Smooth muscle cell (in vitro differentiated cells): ENCODE measurements at regions not wholly inside any gene's neighbourhood (a gene's known extent, or its start where the extent isn't known, plus 50 kb on each side); places are given as distances from the start of the nearest gene placed in this dataset.

Source experiments
- DNase-seq: peaks from one replicate; lab custom pipeline; 2025; ENCODE audit not compliant: unreplicated experiment; lab: John Stamatoyannopoulos, UW
- H2AFZ ChIP-seq: fragments of 200-600 bp; sonication (generic); 2 replicates; pipeline ENCODE4 v1.6.0; 2016; ENCODE audit warnings: antibody characterized with exemption, low read depth, mild to moderate bottlenecking
- H3F3A ChIP-seq: fragments of 200-600 bp; sonication (generic); 2 replicates; pipeline ENCODE4 v1.6.0; 2017; ENCODE audit warnings: antibody characterized with exemption, low read depth
- H3K27ac ChIP-seq: fragments of 200-600 bp; sonication (generic); 2 replicates; pipeline ENCODE4 v1.5.1; 2016; ENCODE audit warnings: low read depth, mild to moderate bottlenecking
- H3K27me3 ChIP-seq: fragments of 200-600 bp; sonication (generic); 2 replicates; pipeline ENCODE4 v1.6.1; 2016; ENCODE audit warnings: low read depth, mild to moderate bottlenecking
- H3K36me3 ChIP-seq: fragments of 200-600 bp; sonication (generic); 2 replicates; pipeline ENCODE4 v1.5.1; 2016; ENCODE audit warnings: low read depth
- H3K4me1 ChIP-seq: fragments of 200-600 bp; sonication (generic); 2 replicates; pipeline ENCODE4 v1.5.1; 2016; ENCODE audit warnings: low read depth
- H3K4me2 ChIP-seq: fragments of 200-600 bp; sonication (generic); 2 replicates; pipeline ENCODE4 v1.6.0; 2016; ENCODE audit warnings: mild to moderate bottlenecking
- H3K4me3 ChIP-seq: fragments of 200-600 bp; sonication (generic); 2 replicates; pipeline ENCODE4 v1.5.1; 2016; ENCODE audit warnings: mild to moderate bottlenecking
- H3K79me2 ChIP-seq: fragments of 200-600 bp; sonication (generic); 2 replicates; pipeline ENCODE4 v1.6.0; 2016; ENCODE audit warnings: low read depth, mild to moderate bottlenecking
- H3K9ac ChIP-seq: fragments of 200-600 bp; sonication (generic); 2 replicates; pipeline ENCODE4 v1.6.0; 2016; ENCODE audit warnings: low read depth
- H3K9me3 ChIP-seq: fragments of 200-600 bp; sonication (generic); replicated peaks from 2 replicates; pipeline ENCODE4 v1.5.1; 2016; ENCODE audit warnings: low read depth
- H4K20me1 ChIP-seq: fragments of 200-600 bp; sonication (generic); 2 replicates; pipeline ENCODE4 v1.6.0; 2016; ENCODE audit warnings: low read depth
- CTCF ChIP-seq: fragments of 200-600 bp; sonication (generic); IDR thresholded peaks from 2 replicates; pipeline ENCODE4 v1.5.1; 2017; ENCODE audit warnings: borderline replicate concordance, mild to moderate bottlenecking, antibody characterized with exemption; ENCODE audit not compliant: insufficient read depth, poor library complexity, severe bottlenecking
- WGBS: methylation state at CpG from one replicate; pipeline ENCODE4 v1.1.7; 2016; ENCODE audit warnings: low lambda C conversion rate; 5-methylcytosine and 5-hydroxymethylcytosine counted together

GRCh38 chr1:187212377-187212776 is 383.6 kb downstream of the PLA2G4A start:
- TF ChIP-seq CTCF = no peak
- H3K4me1 ChIP-seq = no peaks in the 10 kb centered on the region
- H3K9ac ChIP-seq = no peak overlapping the region
- no peaks in the 10 kb centered on the region for H3K9me3 ChIP-seq
- H2AFZ ChIP-seq = no peak overlapping the region
- no peaks in the 10 kb centered on the region for H3K36me3 ChIP-seq
- whole genome bisulfite sequencing = 90% methylated on average over 2 of the region's 2 CpGs
- H3K4me3 ChIP-seq = no peak overlapping the region
- no peaks in the 10 kb centered on the region for H3F3A ChIP-seq
- no peak overlapping the region for H3K4me2 ChIP-seq
- no peak for DNase-seq
- H3K27me3 ChIP-seq = no peaks in the 10 kb centered on the region
- no peaks in the 10 kb centered on the region for H4K20me1 ChIP-seq
- H3K27ac ChIP-seq = no peak overlapping the region
- no peaks in the 10 kb centered on the region for H3K79me2 ChIP-seq

- H3K27ac ChIP-seq = no peak overlapping the region
- H3K4me3 ChIP-seq = no peak overlapping the region
- H3K9me3 ChIP-seq = no peaks in the 10 kb centered on the region
- no peak for TF ChIP-seq CTCF
- no peak overlapping the region for H2AFZ ChIP-seq
- no peak overlapping the region for H3K9ac ChIP-seq
- no peaks in the 10 kb centered on the region for H3F3A ChIP-seq
- H3K79me2 ChIP-seq = no peaks in the 10 kb centered on the region
- no peaks in the 10 kb centered on the region for H3K27me3 ChIP-seq
- 73% methylated on average over 2 of the region's 2 CpGs for WGBS
- H3K4me2 ChIP-seq = no peak overlapping the region
- no peaks in the 10 kb centered on the region for H3K36me3 ChIP-seq
- H4K20me1 ChIP-seq = no peaks in the 10 kb centered on the region
- DNase-seq = no peak
- no peaks in the 10 kb centered on the region for H3K4me1 ChIP-seq
These were observed 397.6 kb downstream of the PLA2G4A start for GRCh38 chr1:187226396-187226795.

- Histone ChIP-seq H4K20me1 (no peaks in the 10 kb centered on the region), H3K9me3 (no peaks in the 10 kb centered on the region), H3K79me2 (no peaks in the 10 kb centered on the region), H3F3A (no peaks in the 10 kb centered on the region), H3K4me3 (no peak overlapping the region), H3K4me2 (no peak overlapping the region), H3K4me1 (no peaks in the 10 kb centered on the region), H3K9ac (no peak overlapping the region), H3K27me3 (no peaks in the 10 kb centered on the region), H3K27ac (no peak overlapping the region), H2AFZ (no peak overlapping the region), H3K36me3 (no peaks in the 10 kb centered on the region)
- WGBS = 90% methylated on average over 1 of the region's 1 CpG
- DNase-seq = no peak
- no peak for TF ChIP-seq CTCF
These were observed 400.0 kb downstream of the PLA2G4A start for GRCh38 chr1:187228790-187229189.

GRCh38 chr1:187229496-187229895 is 400.7 kb downstream of the PLA2G4A start:
- Histone ChIP-seq H3K27me3 (no peaks in the 10 kb centered on the region), H3K9ac (no peak overlapping the region), H3K79me2 (no peaks in the 10 kb centered on the region), H3K36me3 (no peaks in the 10 kb centered on the region), H3K4me2 (no peak overlapping the region), H3F3A (no peaks in the 10 kb centered on the region), H2AFZ (no peak overlapping the region), H3K4me3 (no peak overlapping the region), H3K4me1 (no peaks in the 10 kb centered on the region), H4K20me1 (no peaks in the 10 kb centered on the region), H3K27ac (no peak overlapping the region), H3K9me3 (no peaks in the 10 kb centered on the region)
- no peak for DNase-seq
- no peak for TF ChIP-seq CTCF
